ENCODE measurements at regions not wholly inside any gene's neighbourhood (a gene's known extent, or its start where the extent isn't known, plus 50 kb on each side); places are given as distances from the start of the nearest gene placed in this dataset.

DNA sequence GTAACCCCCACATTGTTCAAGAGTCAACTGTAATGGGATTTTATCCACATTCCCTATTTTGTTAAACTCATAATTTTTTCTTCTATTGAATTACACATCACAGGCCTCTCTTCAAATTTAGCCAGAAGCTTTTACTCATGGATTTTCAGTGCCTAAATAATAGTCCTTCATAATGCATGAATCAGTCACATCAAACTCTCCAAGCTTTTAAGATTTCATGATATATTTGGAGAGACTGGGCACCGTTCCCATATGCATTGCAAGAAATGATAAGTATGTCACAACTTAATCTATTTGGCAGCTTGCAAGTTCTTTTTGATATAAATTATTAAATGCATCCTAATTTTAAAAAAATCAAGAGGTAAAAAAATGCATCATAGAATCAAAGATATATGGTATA lies 465.9 kb downstream of the DMAC1 start:
- intact Hi-C loops (cut with DNase I): loop anchor here in 1 of 10 donors (10.0 kb wide), 1 partner anchor 201 kb away; no protein-coding TSS in a partner anchor
- no peak for ATAC-seq

DNA sequence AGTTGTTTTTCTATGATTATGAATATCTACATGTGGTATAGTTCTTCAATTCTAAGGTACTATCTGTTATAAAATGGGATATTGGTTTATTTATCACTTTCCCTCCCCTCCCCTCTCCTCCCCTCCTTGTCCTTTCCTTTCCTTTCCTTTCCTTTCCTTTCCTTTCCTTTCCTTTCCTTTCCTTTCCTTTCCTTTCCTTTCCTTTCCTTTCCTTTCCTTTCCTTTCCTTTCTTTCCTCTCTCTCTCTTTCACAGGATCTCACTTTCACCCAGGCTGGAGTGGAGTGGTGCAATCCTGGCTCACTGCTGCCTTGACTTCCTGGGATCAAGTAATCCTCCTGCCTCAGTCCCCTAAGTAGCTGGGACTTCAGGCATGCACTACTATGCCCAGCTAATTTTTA lies 466.8 kb downstream of the DMAC1 start:
- no peaks in the 10 kb centered on the region for H3K9me3 ChIP-seq
- no peak for ATAC-seq
- intact Hi-C loops (cut with DNase I): loop anchor here in 1 of 10 donors (10.0 kb wide), 1 partner anchor 202 kb away; no protein-coding TSS in a partner anchor
- H3K27ac ChIP-seq: no peak overlapping the region
- no peaks in the 10 kb centered on the region for H3K36me3 ChIP-seq
- DNase-seq: no peak
- no peaks in the 10 kb centered on the region for H3K27me3 ChIP-seq
- no peaks in the 10 kb centered on the region for H3K4me1 ChIP-seq
- TF ChIP-seq, protein P1, sequence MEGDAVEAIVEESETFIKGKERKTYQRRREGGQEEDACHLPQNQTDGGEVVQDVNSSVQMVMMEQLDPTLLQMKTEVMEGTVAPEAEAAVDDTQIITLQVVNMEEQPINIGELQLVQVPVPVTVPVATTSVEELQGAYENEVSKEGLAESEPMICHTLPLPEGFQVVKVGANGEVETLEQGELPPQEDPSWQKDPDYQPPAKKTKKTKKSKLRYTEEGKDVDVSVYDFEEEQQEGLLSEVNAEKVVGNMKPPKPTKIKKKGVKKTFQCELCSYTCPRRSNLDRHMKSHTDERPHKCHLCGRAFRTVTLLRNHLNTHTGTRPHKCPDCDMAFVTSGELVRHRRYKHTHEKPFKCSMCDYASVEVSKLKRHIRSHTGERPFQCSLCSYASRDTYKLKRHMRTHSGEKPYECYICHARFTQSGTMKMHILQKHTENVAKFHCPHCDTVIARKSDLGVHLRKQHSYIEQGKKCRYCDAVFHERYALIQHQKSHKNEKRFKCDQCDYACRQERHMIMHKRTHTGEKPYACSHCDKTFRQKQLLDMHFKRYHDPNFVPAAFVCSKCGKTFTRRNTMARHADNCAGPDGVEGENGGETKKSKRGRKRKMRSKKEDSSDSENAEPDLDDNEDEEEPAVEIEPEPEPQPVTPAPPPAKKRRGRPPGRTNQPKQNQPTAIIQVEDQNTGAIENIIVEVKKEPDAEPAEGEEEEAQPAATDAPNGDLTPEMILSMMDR (IDR thresholded peaks at IDR 0.05): no peak
- TF ChIP-seq POLR2A (IDR thresholded peaks at IDR 0.05): no peak
- H3K4me3 ChIP-seq: no peak overlapping the region

More for the DNA sequence above, 465.9 kb downstream of the DMAC1 start:
- no peak overlapping the region for H3K4me3 ChIP-seq
- no peak overlapping the region for H3K27ac ChIP-seq
- no peaks in the 10 kb centered on the region for H3K4me1 ChIP-seq
- WGBS, 4 donors: 43 to 63% (median 53%) methylated on average over 1 of the region's 1 CpG
- no peaks in the 10 kb centered on the region for H3K9me3 ChIP-seq
- no peak for DNase-seq
- no peak for TF ChIP-seq POLR2A (IDR thresholded peaks at IDR 0.05)
- TF ChIP-seq, protein P1 (IDR thresholded peaks at IDR 0.05): no peak
- no peaks in the 10 kb centered on the region for H3K36me3 ChIP-seq
- H3K27me3 ChIP-seq: no peaks in the 10 kb centered on the region

DNA sequence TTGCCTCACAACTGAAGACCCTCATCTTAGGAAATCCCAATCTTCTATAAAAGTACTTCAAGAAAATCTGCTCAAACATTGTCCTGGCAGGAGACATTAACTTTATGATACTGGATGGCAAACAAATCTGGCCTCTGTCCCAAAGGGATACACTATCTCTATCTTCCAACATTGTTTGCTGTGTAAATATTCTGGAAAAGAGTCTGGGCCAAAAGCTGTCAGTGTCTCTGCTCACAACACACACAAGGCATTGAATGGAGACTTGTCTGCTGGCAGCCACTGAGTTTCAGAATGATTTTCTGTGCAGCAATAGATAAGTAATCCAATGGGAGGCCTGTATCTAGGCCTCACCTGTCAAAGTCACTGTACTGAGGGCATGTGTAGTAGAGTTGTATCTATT lies 471.1 kb downstream of the DMAC1 start:
- intact Hi-C loops (cut with DNase I): no loop called here
- Histone ChIP-seq H3K4me3 (no peak overlapping the region), H3K27me3 (no peaks in the 10 kb centered on the region), H3K4me1 (no peaks in the 10 kb centered on the region), H3K36me3 (no peaks in the 10 kb centered on the region), H3K27ac (no peak overlapping the region), H3K9me3 (no peaks in the 10 kb centered on the region)
- ATAC-seq (no peak), DNase-seq (no peak)
- TF ChIP-seq, protein P1 (IDR thresholded peaks at IDR 0.05): no peak
- no peak for TF ChIP-seq POLR2A (IDR thresholded peaks at IDR 0.05)

DNA sequence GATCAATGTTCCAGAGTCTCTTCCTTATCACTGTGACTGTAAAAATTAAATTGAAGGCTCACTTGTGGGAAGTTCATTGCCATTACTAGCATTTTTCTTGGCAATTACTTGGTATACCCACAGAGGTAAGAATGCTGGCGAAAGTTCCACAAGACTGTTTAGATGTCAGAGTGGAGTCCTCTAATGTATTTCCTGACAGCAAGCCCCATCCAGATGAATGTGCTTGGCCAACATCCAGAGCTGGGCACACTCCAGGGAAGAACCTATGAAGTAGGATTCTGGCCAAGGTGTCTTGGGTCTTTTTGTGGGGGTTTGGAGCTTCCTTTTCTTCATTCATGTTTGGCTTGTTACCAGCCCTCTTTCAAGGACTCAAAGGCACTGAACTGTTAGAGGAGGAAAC lies 473.6 kb downstream of the DMAC1 start:
- Histone ChIP-seq H3K27ac (no peak overlapping the region), H3K4me1 (no peaks in the 10 kb centered on the region), H3K36me3 (no peaks in the 10 kb centered on the region), H3K27me3 (no peaks in the 10 kb centered on the region), H3K4me3 (no peak overlapping the region), H3K9me3 (no peaks in the 10 kb centered on the region)
- intact Hi-C loops (cut with DNase I): no loop called here
- WGBS, 4 donors: 79 to 94% (median 86%) methylated on average over 1 of the region's 1 CpG
- TF ChIP-seq POLR2A (IDR thresholded peaks at IDR 0.05): no peak
- TF ChIP-seq, protein P1 (IDR thresholded peaks at IDR 0.05): no peak
- no peak for ATAC-seq
- DNase-seq: no peak

Data from heart left ventricle (tissue), 16 donors.